GM21576 (cell line): ENCODE measurements at regions not wholly inside any gene's neighbourhood (a gene's known extent, or its start where the extent isn't known, plus 50 kb on each side); places are given as distances from the start of the nearest gene placed in this dataset.

Experiments
- ATAC-seq: cut with Tn5 transposase; IDR thresholded peaks from one replicate; pipeline ENCODE4 v1.9.1; 2021; ENCODE audit warnings: mild to moderate bottlenecking, moderate library complexity; ENCODE audit not compliant: unreplicated experiment

- ATAC-seq, result no peak
Measured at GRCh38 chr11:95450547-95451123, 219.6 kb upstream of the SESN3 start.

- no peak for ATAC-seq
Measured at GRCh38 chr11:95445746-95446333, 214.8 kb upstream of the SESN3 start.

- ATAC-seq, result no peak
Measured at GRCh38 chr11:95444309-95445241, 213.6 kb upstream of the SESN3 start.

- peak; percentile 77 for ATAC-seq
Measured at GRCh38 chr11:95443386-95443785, 212.4 kb upstream of the SESN3 start.

DNA sequence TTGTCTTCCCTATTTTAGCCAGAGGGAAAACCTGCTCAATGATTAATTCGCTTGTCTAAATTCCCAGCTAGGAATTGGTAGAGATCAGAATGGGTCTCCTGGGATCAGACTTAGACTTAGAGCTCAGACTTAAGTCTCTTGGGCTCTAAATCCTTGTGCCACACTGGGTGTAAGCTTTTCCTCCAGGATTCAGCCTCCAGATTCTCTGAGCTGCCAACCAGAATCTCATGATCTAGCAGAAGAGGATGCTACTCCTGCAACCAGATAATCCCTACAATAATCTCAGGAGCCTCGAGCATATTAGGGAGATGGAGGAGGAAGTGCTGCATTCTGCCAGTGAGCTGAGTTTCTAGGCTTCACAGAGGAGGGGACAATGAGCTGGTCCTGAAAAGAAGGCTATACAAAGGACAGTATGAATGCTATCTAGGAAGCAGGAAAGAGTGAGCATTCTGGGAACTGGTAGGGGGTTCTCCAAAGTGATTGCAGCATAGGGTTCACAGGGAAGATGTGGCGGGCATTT is 211.6 kb upstream of the SESN3 start:
- no peak for ATAC-seq

DNA sequence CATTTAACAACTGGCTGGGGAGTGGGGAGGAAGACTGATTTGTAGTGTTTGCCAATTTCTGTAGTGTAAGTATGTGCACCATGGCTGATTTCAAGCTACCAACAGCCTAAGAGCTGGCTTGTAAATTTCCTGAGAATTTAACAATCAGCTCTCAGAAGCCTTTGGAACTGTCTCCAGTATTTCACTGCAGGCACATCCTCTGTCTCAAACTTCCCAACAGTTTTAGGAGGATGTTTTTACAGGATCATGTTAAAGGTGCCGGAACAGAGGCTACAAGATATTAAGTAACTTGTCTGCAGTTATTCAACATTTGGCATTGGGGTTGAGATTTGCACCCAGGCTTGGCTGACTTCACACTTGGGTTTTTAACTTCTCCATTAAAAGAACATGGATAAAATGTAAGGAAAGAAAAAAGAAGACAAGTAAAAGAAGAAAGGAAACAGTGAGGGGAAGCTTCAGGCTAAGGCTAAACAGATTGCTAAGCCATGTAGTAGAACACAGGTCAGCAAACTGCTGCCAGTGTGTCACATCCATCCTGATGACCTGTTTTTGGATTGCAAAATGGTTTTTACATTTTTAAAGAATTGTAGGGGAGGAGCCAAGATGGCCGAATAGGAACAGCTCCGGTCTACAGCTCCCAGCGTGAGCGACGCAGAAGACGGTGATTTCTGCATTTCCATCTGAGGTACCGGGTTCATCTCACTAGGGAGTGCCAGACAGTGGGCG is 204.8 kb upstream of the SESN3 start:
- ATAC-seq, result no peak

GRCh38 chr11:95435192-95435591 is 204.2 kb upstream of the SESN3 start:
- no peak for ATAC-seq

- ATAC-seq, result no peak
Measured at GRCh38 chr11:95434489-95435057, 203.6 kb upstream of the SESN3 start.

- ATAC-seq, result no peak
Measured at GRCh38 chr11:95434009-95434408, 203.0 kb upstream of the SESN3 start.

DNA sequence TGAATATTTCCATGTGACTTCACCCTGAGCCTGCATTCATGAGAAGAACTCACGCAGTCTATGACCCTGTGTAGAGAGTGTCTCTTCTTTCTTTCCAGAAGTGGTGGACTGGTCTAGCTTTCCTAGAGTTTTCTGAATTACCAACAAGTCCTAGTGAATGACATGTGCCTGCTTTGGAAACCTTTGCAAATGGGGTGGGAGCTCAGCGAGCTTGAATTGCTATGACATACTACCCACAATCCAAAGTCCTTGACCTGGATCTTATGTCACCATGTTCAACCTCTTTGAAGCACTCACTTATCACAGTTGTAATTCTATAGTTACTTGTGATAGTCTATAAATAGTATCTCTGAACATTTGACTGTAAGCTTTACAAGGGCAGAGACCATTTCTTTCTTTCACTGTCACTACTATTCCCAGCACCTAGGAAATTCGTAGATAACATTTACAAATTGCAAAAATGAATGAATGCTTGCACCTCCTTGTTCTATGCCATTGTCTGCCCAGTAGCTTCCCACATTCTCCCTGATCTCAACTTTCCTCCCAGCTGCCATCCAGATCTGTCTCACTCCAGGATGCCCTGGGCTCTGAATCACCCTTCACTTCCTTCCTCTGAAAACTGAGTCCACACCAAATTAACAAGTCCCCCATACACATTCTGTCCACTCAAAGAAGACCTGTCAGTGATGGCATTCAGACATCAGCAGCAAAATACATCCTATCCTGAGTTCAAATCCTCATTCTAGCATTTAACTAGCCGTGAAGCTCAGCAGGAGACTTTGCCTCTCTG is 201.9 kb upstream of the SESN3 start:
- no peak for ATAC-seq

GRCh38 chr11:95429376-95429907 is 198.4 kb upstream of the SESN3 start:
- no peak for ATAC-seq

- ATAC-seq, result no peak
Measured at GRCh38 chr11:95426823-95427462, 195.9 kb upstream of the SESN3 start.

- ATAC-seq, result no peak
Measured at GRCh38 chr11:95419915-95420314, 188.9 kb upstream of the SESN3 start.

GRCh38 chr11:95418916-95419315 is 187.9 kb upstream of the SESN3 start:
- ATAC-seq, result no peak

DNA sequence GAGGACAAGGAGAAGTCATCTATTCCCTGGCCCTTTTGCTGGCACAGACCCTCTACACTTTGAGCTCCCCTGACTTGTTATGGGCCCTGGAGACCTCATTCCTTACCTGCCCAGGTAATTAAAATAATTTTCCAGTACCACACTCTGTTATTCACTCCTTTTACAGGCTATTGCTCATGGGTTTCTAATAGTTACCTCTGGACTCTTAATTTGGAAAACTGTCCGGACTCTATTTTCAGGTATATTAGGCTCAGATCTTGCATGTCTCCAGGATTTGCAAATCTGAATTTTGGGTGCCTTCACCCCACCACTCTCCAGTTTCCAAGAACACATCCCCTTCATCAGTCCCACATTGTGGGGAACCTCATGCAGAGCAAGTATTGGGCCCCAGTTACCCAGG is 186.8 kb upstream of the SESN3 start:
- no peak for ATAC-seq

DNA sequence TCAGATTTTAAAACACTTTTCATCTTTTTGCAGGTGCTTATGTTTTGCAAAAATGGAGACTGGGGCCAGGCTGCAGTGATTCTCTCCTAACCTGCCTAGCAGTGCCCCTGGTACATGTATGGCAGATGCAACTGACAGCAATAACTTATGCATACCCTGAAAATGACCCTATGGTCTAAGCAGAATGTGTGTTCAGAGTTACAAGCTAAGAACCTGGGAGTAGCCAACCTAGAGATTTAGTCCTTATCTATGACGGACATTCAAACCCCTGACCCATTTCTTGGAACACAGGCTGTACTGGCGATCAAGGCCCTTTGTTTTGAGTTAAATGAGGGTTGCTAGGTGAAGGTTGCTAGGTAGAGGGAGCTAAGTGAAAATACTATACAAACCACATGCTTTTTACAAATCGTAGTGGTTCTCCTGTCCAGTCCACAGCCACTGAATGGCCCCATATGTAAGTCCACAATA is 184.9 kb upstream of the SESN3 start:
- ATAC-seq, result no peak

DNA sequence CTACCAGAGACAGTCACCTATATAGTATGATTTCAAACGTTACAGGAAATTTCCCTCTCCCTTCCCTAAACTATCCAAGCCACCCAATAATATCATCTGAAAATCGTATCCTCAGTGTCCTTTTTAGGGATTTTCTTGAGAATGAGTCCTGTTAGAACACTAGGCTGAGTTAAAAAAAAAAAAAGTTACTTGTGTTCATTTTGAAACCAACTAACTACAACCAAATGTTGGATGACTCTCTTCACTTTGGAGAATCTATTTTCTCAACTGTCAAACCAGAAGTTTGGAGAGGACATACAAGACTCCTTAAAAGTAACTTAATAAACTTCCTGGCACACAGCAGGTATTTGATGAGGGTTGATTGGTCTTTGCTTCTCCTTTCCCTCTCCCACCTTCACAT is 183.2 kb upstream of the SESN3 start:
- ATAC-seq, result no peak

DNA sequence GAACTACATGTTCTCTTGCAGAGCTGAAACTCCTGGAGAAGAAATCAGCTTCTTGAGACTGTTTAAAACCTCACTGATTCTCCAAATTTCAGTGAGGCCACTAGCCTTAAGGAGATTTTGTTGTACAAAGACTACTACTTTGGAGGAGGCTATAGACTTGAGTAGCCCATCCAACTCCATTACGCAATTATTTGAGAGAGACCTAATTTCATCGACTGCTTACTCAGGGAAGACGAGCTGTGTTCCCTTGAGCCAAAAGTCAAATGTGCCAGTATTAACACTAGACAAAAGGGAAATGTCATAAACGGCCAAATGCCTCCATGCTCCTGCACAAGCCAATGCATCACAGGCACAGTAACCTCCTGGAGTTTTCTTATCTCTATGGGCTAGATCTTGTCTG is 182.8 kb upstream of the SESN3 start:
- no peak for ATAC-seq

GRCh38 chr11:95413021-95413420 is 182.0 kb upstream of the SESN3 start:
- no peak for ATAC-seq
